Gastrocnemius medialis (tissue), 4 donors: ENCODE measurements at regions not wholly inside any gene's neighbourhood (a gene's known extent, or its start where the extent isn't known, plus 50 kb on each side); places are given as distances from the start of the nearest gene placed in this dataset.

Source experiments
- CTCF ChIP-seq, 5 experiments: fragments of 450-650 bp in 3 of 5; fragments of 200-600 bp in 2 of 5; sonication (generic) in 2 of 5; IDR thresholded peaks in 4 of 5; conservative IDR thresholded peaks in 1 of 5; 1 replicate in 4 of 5; 2 replicates in 1 of 5; pipeline ENCODE4 v1.5.1; 2016 to 2019; ENCODE audit warnings: antibody characterized with exemption in 5 of 5, mild to moderate bottlenecking in 3 of 5, moderate library complexity in 3 of 5
- POLR2A ChIP-seq, 2 donors: fragments of 450-650 bp; IDR thresholded peaks; one replicate each; pipeline ENCODE4 v1.6.1; 2017; ENCODE audit warnings: antibody characterized with exemption in 2 of 2, mild to moderate bottlenecking in 2 of 2, moderate library complexity in 2 of 2

GRCh38 chr2:237024255-237024654 lies 61.4 kb upstream of the COPS8 start:
- no peak for TF ChIP-seq CTCF (IDR thresholded peaks at IDR 0.05 in 4 of 5, conservative IDR thresholded peaks at IDR 0.05 in 1 of 5)
- no peak for TF ChIP-seq POLR2A (IDR thresholded peaks at IDR 0.05)
